WTC11 (cell line): ENCODE measurements at regions not wholly inside any gene's neighbourhood (a gene's known extent, or its start where the extent isn't known, plus 50 kb on each side); places are given as distances from the start of the nearest gene placed in this dataset.

Experiments
- CTCF ChIP-seq: fragments of 200-600 bp; IDR thresholded peaks from 2 replicates; pipeline ENCODE4 v1.8.0; 2022; ENCODE audit warnings: antibody characterized with exemption
- FOXP1 ChIP-seq: sonication (generic); formaldehyde crosslinking; IDR thresholded peaks from 2 replicates; pipeline ENCODE4 v1.8.0; 2022; ENCODE audit warnings: missing genetic modification reagents, mild to moderate bottlenecking, moderate library complexity, borderline replicate concordance
- GABPB1 ChIP-seq: sonication (generic); formaldehyde crosslinking; IDR thresholded peaks from 2 replicates; pipeline ENCODE4 v1.8.1; 2023; ENCODE audit warnings: mild to moderate bottlenecking, missing genetic modification reagents
- JUN ChIP-seq: sonication (generic); formaldehyde crosslinking; IDR thresholded peaks from 2 replicates; pipeline ENCODE4 v1.8.0; 2023; ENCODE audit warnings: mild to moderate bottlenecking, missing genetic modification reagents
- NR2C2 ChIP-seq: sonication (generic); formaldehyde crosslinking; IDR thresholded peaks from 2 replicates; pipeline ENCODE4 v1.8.0; 2022; ENCODE audit warnings: mild to moderate bottlenecking, missing genetic modification reagents
- TEAD4 ChIP-seq: sonication (generic); formaldehyde crosslinking; IDR thresholded peaks from 2 replicates; pipeline ENCODE4 v1.8.0; 2022; ENCODE audit warnings: mild to moderate bottlenecking, missing genetic modification reagents
- ZNF138 ChIP-seq: sonication (generic); formaldehyde crosslinking; conservative IDR thresholded peaks from 2 replicates; pipeline ENCODE4 v1.8.1; 2022; ENCODE audit warnings: mild to moderate bottlenecking, moderate library complexity, missing genetic modification reagents
- ZNF317 ChIP-seq: sonication (generic); formaldehyde crosslinking; IDR thresholded peaks from 2 replicates; pipeline ENCODE4 v1.8.1; 2023; ENCODE audit warnings: low read depth, mild to moderate bottlenecking, moderate library complexity, missing genetic modification reagents, borderline replicate concordance
- ZNF416 ChIP-seq: fragments of 250-450 bp; sonication (Bioruptor Pico); IDR thresholded peaks from 2 replicates; pipeline ENCODE4 v1.9.0; 2021; ENCODE audit warnings: mild to moderate bottlenecking, inconsistent platforms
- TF ChIP-seq, protein P1 (sequence below): sonication (generic); formaldehyde crosslinking; IDR thresholded peaks from 2 replicates; pipeline ENCODE4 v1.8.1; 2023; ENCODE audit warnings: mild to moderate bottlenecking, missing genetic modification reagents, borderline replicate concordance
- TF ChIP-seq, protein P2 (sequence below): sonication (generic); formaldehyde crosslinking; IDR thresholded peaks from 2 replicates; pipeline ENCODE4 v1.8.0; 2022; ENCODE audit warnings: mild to moderate bottlenecking, missing genetic modification reagents
- TF ChIP-seq, protein P3 (sequence below): sonication (generic); formaldehyde crosslinking; IDR thresholded peaks from 2 replicates; pipeline ENCODE4 v1.8.0; 2022; ENCODE audit warnings: mild to moderate bottlenecking, missing genetic modification reagents
- TF ChIP-seq, protein P4 (sequence below): sonication (generic); formaldehyde crosslinking; IDR thresholded peaks from 2 replicates; pipeline ENCODE4 v1.8.1; 2023; ENCODE audit warnings: mild to moderate bottlenecking, missing genetic modification reagents
- TF ChIP-seq, protein P5 (sequence below): sonication (generic); formaldehyde crosslinking; IDR thresholded peaks from 2 replicates; pipeline ENCODE4 v1.8.0; 2023; ENCODE audit warnings: missing genetic modification reagents

DNA sequence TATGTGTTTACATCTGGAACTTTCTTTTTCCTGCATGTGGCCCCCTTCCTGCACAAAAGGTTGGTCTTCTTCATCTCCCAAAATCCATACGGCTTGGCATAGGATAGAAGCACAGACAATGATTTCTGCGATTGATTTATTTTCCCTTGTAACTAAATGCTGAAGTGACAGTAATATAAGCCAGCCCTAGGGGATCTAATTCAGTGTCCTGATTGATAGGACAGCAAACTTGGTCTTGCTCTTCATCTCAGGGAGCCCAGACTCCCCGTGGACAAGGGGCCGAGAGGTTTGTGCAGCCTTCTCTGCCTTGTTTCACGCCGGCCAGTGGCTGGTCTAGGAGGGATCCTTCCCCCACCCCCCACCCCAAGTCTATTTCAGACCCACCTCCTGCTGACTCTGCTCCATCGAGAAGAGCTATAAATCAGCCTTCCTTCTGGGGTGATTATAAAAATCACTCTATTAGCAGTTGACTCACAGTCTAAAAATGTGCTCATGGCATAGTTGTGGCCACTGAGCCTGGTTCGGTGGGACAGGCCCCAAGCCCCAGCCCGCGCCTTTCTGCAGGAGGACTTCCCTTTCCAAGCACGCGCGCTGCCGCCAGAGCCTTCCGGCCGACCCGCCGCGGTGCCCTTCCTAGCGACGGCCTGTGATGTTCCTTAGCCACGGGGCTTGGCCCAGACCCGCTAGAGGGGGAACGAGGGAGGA lies 89.8 kb upstream of the COL5A1 start:
- TF ChIP-seq, protein P1, sequence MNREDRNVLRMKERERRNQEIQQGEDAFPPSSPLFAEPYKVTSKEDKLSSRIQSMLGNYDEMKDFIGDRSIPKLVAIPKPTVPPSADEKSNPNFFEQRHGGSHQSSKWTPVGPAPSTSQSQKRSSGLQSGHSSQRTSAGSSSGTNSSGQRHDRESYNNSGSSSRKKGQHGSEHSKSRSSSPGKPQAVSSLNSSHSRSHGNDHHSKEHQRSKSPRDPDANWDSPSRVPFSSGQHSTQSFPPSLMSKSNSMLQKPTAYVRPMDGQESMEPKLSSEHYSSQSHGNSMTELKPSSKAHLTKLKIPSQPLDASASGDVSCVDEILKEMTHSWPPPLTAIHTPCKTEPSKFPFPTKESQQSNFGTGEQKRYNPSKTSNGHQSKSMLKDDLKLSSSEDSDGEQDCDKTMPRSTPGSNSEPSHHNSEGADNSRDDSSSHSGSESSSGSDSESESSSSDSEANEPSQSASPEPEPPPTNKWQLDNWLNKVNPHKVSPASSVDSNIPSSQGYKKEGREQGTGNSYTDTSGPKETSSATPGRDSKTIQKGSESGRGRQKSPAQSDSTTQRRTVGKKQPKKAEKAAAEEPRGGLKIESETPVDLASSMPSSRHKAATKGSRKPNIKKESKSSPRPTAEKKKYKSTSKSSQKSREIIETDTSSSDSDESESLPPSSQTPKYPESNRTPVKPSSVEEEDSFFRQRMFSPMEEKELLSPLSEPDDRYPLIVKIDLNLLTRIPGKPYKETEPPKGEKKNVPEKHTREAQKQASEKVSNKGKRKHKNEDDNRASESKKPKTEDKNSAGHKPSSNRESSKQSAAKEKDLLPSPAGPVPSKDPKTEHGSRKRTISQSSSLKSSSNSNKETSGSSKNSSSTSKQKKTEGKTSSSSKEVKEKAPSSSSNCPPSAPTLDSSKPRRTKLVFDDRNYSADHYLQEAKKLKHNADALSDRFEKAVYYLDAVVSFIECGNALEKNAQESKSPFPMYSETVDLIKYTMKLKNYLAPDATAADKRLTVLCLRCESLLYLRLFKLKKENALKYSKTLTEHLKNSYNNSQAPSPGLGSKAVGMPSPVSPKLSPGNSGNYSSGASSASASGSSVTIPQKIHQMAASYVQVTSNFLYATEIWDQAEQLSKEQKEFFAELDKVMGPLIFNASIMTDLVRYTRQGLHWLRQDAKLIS (CRISPR knock-in tag), result no peak
- TF ChIP-seq JUN (CRISPR knock-in tag) (no peak), ZNF317 (CRISPR knock-in tag) (no peak), ZNF138 (CRISPR knock-in tag) (no peak), CTCF (no peak), TEAD4 (no peak), GABPB1 (CRISPR knock-in tag) (no peak), FOXP1 (CRISPR knock-in tag) (no peak), NR2C2 (CRISPR knock-in tag) (no peak), ZNF416 (CRISPR knock-in tag) (no peak)
- TF ChIP-seq, protein P2, sequence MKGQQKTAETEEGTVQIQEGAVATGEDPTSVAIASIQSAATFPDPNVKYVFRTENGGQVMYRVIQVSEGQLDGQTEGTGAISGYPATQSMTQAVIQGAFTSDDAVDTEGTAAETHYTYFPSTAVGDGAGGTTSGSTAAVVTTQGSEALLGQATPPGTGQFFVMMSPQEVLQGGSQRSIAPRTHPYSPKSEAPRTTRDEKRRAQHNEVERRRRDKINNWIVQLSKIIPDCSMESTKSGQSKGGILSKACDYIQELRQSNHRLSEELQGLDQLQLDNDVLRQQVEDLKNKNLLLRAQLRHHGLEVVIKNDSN (CRISPR knock-in tag), result no peak
- TF ChIP-seq, protein P3, sequence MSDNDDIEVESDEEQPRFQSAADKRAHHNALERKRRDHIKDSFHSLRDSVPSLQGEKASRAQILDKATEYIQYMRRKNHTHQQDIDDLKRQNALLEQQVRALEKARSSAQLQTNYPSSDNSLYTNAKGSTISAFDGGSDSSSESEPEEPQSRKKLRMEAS (CRISPR knock-in tag), result no peak
- TF ChIP-seq, protein P4, sequence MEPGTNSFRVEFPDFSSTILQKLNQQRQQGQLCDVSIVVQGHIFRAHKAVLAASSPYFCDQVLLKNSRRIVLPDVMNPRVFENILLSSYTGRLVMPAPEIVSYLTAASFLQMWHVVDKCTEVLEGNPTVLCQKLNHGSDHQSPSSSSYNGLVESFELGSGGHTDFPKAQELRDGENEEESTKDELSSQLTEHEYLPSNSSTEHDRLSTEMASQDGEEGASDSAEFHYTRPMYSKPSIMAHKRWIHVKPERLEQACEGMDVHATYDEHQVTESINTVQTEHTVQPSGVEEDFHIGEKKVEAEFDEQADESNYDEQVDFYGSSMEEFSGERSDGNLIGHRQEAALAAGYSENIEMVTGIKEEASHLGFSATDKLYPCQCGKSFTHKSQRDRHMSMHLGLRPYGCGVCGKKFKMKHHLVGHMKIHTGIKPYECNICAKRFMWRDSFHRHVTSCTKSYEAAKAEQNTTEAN (CRISPR knock-in tag), result no peak
- TF ChIP-seq, protein P5, sequence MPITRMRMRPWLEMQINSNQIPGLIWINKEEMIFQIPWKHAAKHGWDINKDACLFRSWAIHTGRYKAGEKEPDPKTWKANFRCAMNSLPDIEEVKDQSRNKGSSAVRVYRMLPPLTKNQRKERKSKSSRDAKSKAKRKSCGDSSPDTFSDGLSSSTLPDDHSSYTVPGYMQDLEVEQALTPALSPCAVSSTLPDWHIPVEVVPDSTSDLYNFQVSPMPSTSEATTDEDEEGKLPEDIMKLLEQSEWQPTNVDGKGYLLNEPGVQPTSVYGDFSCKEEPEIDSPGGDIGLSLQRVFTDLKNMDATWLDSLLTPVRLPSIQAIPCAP (CRISPR knock-in tag), result no peak
